Upper lobe of right lung (tissue), 1 donor: ENCODE measurements at regions not wholly inside any gene's neighbourhood (a gene's known extent, or its start where the extent isn't known, plus 50 kb on each side); places are given as distances from the start of the nearest gene placed in this dataset.

Source experiments
- ATAC-seq: fragments of 200-7000 bp; cut with Tn5 transposase; one replicate; pipeline ENCODE4 v1.9.1; 2020; ENCODE audit warnings: mild to moderate bottlenecking, moderate library complexity
- DNase-seq: peaks from one replicate; pipeline ENCODE4 v3.0.0-alpha.2; 2020
- H3K27ac ChIP-seq: fragments of 200-600 bp; one replicate; pipeline ENCODE4 v1.8.0; 2022
- H3K27me3 ChIP-seq: fragments of 200-600 bp; one replicate; pipeline ENCODE4 v1.8.0; 2022; ENCODE audit warnings: mild to moderate bottlenecking
- H3K36me3 ChIP-seq: fragments of 200-600 bp; one replicate; pipeline ENCODE4 v1.8.0; 2022
- H3K4me1 ChIP-seq: fragments of 200-600 bp; one replicate; pipeline ENCODE4 v1.8.0; 2022
- H3K4me3 ChIP-seq: fragments of 200-600 bp; one replicate; pipeline ENCODE4 v1.8.0; 2022; ENCODE audit warnings: mild to moderate bottlenecking
- H3K9me3 ChIP-seq: fragments of 200-600 bp; one replicate; pipeline ENCODE4 v1.8.0; 2022
- intact Hi-C: fragments of 100-400 bp; cut with DNase I; formaldehyde crosslinking; loops from one replicate; pipeline ENCODE4 v1.11.0; 2022
- TF ChIP-seq, protein P1 (sequence below): fragments of 200-600 bp; IDR thresholded peaks from one replicate; pipeline ENCODE4 v1.8.0; 2022; ENCODE audit warnings: antibody characterized with exemption
- donor health status: DM: no; HTN: yes; CAD: no; lungs with severe emphysema.

DNA sequence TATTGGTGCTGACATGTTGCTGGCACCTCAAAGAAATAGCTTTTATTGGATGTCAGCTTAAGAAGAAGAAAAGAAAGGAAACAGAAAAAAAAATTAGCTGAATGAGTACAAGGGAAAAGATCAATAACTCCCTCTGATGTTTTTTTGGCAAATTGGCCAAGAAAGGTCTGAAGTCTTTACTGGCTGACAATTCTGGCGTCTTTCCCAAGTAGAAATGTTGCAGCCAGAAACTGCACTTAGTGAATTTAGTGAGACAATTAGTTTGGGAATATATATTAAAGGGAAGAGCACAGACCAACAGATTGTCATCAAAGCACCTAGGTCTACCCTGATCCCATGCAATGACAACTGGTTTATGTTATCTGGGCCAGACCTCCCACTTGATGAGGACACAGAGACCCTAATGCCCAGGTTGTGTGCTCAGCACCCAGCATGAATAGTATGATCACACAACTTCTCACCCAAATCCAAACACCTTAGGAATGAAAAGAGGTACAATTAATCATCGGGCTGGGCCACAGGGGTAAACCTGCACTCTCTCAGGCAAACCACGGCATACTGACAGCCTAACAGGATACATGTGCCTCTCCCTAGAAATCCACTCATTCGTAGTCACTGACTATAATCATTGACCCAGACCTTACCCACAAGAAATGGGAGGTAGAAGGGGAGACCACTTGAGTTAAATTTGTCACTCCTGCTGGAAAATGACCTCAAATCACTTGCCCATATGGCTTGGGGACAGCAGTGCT, 612.3 kb upstream of the ARID1B start:
- DNase-seq (no peak), ATAC-seq (no peak)
- Histone ChIP-seq H3K9me3 (no peaks in the 10 kb centered on the region), H3K4me3 (no peak overlapping the region), H3K27ac (no peak overlapping the region), H3K36me3 (no peaks in the 10 kb centered on the region), H3K4me1 (no peaks in the 10 kb centered on the region), H3K27me3 (no peaks in the 10 kb centered on the region)
- intact Hi-C loops, result no loop called here
- TF ChIP-seq, protein P1, sequence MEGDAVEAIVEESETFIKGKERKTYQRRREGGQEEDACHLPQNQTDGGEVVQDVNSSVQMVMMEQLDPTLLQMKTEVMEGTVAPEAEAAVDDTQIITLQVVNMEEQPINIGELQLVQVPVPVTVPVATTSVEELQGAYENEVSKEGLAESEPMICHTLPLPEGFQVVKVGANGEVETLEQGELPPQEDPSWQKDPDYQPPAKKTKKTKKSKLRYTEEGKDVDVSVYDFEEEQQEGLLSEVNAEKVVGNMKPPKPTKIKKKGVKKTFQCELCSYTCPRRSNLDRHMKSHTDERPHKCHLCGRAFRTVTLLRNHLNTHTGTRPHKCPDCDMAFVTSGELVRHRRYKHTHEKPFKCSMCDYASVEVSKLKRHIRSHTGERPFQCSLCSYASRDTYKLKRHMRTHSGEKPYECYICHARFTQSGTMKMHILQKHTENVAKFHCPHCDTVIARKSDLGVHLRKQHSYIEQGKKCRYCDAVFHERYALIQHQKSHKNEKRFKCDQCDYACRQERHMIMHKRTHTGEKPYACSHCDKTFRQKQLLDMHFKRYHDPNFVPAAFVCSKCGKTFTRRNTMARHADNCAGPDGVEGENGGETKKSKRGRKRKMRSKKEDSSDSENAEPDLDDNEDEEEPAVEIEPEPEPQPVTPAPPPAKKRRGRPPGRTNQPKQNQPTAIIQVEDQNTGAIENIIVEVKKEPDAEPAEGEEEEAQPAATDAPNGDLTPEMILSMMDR, result no peak

DNA sequence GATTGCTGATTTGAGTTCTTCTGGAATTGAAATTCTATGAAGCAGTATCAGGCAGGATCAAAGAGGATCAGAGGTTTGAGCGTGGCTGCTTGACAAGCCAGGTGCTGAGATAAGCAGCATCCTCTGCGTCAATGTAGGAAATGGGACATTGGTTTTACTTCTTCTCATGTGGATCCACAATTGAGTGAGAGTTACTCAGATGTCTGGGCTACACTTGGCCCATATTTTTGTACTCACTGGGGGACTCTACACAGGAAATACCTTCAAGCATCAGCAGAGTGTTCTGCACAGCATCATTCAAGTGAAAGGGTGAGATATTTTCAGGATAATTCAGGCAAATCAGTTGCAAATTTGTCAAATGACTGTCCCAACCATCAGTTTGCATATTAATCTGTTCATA, 613.9 kb upstream of the ARID1B start:
- Histone ChIP-seq H3K27ac (no peak overlapping the region), H3K4me1 (no peaks in the 10 kb centered on the region), H3K27me3 (no peaks in the 10 kb centered on the region), H3K9me3 (no peaks in the 10 kb centered on the region), H3K4me3 (no peak overlapping the region), H3K36me3 (no peaks in the 10 kb centered on the region)
- DNase-seq (no peak), ATAC-seq (no peak)
- intact Hi-C loops, result no loop called here
- TF ChIP-seq, protein P1, result no peak

DNA sequence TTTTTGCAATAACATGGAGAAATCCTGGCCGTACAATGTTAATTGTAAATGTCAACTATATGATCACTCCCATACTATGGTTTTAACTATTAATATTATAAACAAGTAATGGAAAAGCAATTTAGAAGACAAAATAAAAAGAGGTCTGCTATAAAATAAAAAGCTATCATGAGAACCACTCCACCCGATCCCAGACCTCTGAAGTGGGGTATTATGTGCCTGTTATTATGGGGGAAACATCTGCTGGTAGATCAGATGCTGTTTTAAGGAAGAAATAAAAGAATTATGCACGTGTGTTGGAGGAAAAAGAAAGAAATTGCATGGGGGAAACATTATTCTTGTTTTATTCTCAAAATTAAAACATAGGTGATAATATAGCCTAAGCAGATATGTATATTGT, 615.7 kb upstream of the ARID1B start:
- no peak for DNase-seq
- intact Hi-C loops, result no loop called here
- no peak for ATAC-seq

DNA sequence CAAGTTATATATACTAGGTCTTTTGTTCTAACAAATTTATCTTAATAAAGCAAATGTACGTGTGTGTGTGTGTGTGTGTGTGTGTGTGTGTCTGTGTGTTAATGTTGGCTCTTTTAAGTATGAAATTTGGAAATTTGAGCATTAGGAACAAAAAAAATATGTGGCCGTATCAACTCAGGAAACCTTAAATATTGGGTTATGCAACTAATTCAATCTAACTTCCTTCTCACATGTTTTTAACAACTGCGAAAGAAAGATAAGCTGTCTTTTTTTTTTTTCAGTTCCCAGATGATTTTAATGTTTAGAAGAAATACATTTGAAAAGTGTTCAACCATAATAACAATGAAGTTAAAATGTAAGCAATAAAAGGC, 616.4 kb upstream of the ARID1B start:
- H3K36me3 ChIP-seq, result no peaks in the 10 kb centered on the region
- no peaks in the 10 kb centered on the region for H3K27me3 ChIP-seq
- no peaks in the 10 kb centered on the region for H3K9me3 ChIP-seq
- H3K4me1 ChIP-seq, result no peaks in the 10 kb centered on the region
- ATAC-seq (no peak), DNase-seq (no peak)
- TF ChIP-seq, protein P1, result no peak
- no peak overlapping the region for H3K27ac ChIP-seq
- intact Hi-C loops, result no loop called here
- H3K4me3 ChIP-seq, result no peak overlapping the region

More for the DNA sequence above, 615.7 kb upstream of the ARID1B start:
- Histone ChIP-seq H3K27me3 (no peaks in the 10 kb centered on the region), H3K36me3 (no peaks in the 10 kb centered on the region), H3K4me3 (no peak overlapping the region), H3K4me1 (no peaks in the 10 kb centered on the region), H3K27ac (no peak overlapping the region), H3K9me3 (no peaks in the 10 kb centered on the region)
- TF ChIP-seq, protein P1, result no peak

DNA sequence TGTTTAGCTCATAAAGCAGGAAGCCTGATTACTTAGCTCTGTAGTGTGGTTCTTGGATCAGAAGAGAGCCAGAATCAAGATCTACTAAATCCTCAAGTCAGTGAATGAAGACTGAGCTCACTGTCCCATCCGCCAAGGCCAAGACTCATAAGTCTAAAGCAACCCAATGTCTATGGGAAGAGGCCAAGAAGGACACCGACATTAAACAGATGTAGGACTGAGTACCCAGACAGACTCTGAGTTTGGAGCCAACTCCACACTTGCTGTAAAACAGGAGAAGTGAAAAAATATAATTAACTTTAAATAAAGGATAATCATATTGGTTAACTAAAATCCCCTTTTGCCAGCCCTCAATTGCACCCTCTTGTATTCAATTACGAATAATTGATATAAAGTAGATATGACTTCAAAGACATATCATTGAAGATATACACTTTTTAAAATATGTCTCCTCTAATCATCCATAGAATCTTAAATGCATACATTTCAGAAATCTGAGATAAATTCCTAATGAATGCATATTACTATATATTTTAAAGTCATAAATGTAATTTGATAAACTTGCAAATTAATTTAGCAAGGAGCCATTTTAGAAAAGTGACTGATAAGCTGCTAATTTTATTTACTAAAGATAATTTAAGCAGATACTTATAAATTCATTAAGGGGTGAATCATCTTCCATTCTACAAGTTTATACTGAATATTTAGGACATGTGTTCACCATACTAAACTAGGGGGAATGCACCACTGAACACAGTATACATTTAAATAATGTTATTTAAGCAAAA, 617.0 kb upstream of the ARID1B start:
- H3K4me3 ChIP-seq, result no peak overlapping the region
- H3K27ac ChIP-seq, result no peak overlapping the region
- no peaks in the 10 kb centered on the region for H3K4me1 ChIP-seq
- ATAC-seq (no peak), DNase-seq (no peak)
- H3K9me3 ChIP-seq, result no peaks in the 10 kb centered on the region
- TF ChIP-seq, protein P1, result no peak
- no peaks in the 10 kb centered on the region for H3K27me3 ChIP-seq
- H3K36me3 ChIP-seq, result no peaks in the 10 kb centered on the region
- intact Hi-C loops, result no loop called here
